ENCODE measurements at regions not wholly inside any gene's neighbourhood (a gene's known extent, or its start where the extent isn't known, plus 50 kb on each side); places are given as distances from the start of the nearest gene placed in this dataset.

- no peaks in the 10 kb centered on the region for H3K27me3 ChIP-seq (replicated peaks in 1 of 4; ENCODE audit: control insufficient read depth in 3 of 4, extremely low read depth in 1 of 4, insufficient read depth in 3 of 4, low read length in 3 of 4)
- 73% methylated on average over 1 of the region's 1 CpG; no CpG with 5 or more reads in 1 of the 2 experiments for WGBS, 2 experiments (ENCODE audit: extremely low coverage in 1 of 2, insufficient coverage in 1 of 2, insufficient read length in 1 of 2, insufficient replicate concordance in 2 of 2, low coverage in 1 of 2, low lambda C conversion rate in 2 of 2, missing lambda C conversion rate in 1 of 2)
- no peak overlapping the region for H3K56ac ChIP-seq (replicated peaks; ENCODE audit: insufficient read length, low read depth, low read length)
- H3K9me3 ChIP-seq (ENCODE audit: insufficient read depth in 2 of 2, low read depth in 1 of 2, low read length in 1 of 2) = no peaks in the 10 kb centered on the region
- H2BK20ac ChIP-seq (ENCODE audit: low read length) = no peak overlapping the region
- no peaks in the 10 kb centered on the region for H4K20me1 ChIP-seq (replicated peaks in 1 of 2; ENCODE audit: control insufficient read depth in 1 of 2, insufficient read depth in 2 of 2, low read length in 2 of 2)
- H2BK12ac ChIP-seq (ENCODE audit: low read depth, low read length) = no peak overlapping the region
- H3K4me3 ChIP-seq (ENCODE audit: extremely low read depth in 1 of 4, insufficient read depth in 2 of 4, low read depth in 3 of 4, low read length in 4 of 4) = no peak overlapping the region
- no peak for TF ChIP-seq SIX5 (IDR thresholded peaks at IDR 0.05; ENCODE audit: low read depth, low read length)
- no peak for TF ChIP-seq JUND (IDR thresholded peaks at IDR 0.05; ENCODE audit: low read length)
- no peak for TF ChIP-seq RFX5 (IDR thresholded peaks at IDR 0.05; ENCODE audit: borderline replicate concordance, low read depth, low read length)
- no peak for TF ChIP-seq POLR2A (IDR thresholded peaks at IDR 0.05; ENCODE audit: control extremely low read depth in 1 of 2, low read depth in 2 of 2, low read length in 2 of 2)
- no peak for TF ChIP-seq RBBP5 (IDR thresholded peaks at IDR 0.05; ENCODE audit: borderline replicate concordance, low read depth, low read length)
- TF ChIP-seq NRF1 (IDR thresholded peaks at IDR 0.05; ENCODE audit: low read depth, low read length) = no peak
- TF ChIP-seq BRCA1 (IDR thresholded peaks at IDR 0.05; ENCODE audit: low read depth, low read length) = no peak
- TF ChIP-seq ZNF274 (IDR thresholded peaks at IDR 0.05; ENCODE audit: borderline replicate concordance, extremely low read depth, low read length) = no peak
- H2BK5ac ChIP-seq (ENCODE audit: low read depth, low read length) = no peak overlapping the region
- H3K27ac ChIP-seq (ENCODE audit: low read depth, low read length) = no peak overlapping the region
- no peak overlapping the region for H3K9ac ChIP-seq (replicated peaks in 1 of 4; ENCODE audit: extremely low read depth in 1 of 4, low read depth in 3 of 4, low read length in 3 of 4)
- H3K14ac ChIP-seq (ENCODE audit: insufficient read length) = no peak overlapping the region
- no peak overlapping the region for H2AK5ac ChIP-seq (ENCODE audit: low read depth, low read length)
- ChIA-PET POLR2A (ENCODE audit: partially characterized antibody) (no interaction called here), CTCF (ENCODE audit: partially characterized antibody) (no interaction called here)
- H4K5ac ChIP-seq (ENCODE audit: insufficient read length, low read depth, low read length) = no peak overlapping the region
- H3K4me2 ChIP-seq (ENCODE audit: insufficient read depth in 1 of 2, low read depth in 2 of 2, low read length in 2 of 2) = no peak overlapping the region
- no peak overlapping the region for H2BK15ac ChIP-seq (ENCODE audit: low read length)
- no peaks in the 10 kb centered on the region for H3K79me2 ChIP-seq (ENCODE audit: control insufficient read depth in 1 of 2, insufficient read depth in 2 of 2, low read length in 2 of 2)
- no peaks in the 10 kb centered on the region for H3K4me1 ChIP-seq (replicated peaks in 1 of 4; ENCODE audit: control insufficient read depth in 3 of 4, insufficient read depth in 4 of 4, low read length in 3 of 4)
- DNase-seq (ENCODE audit: low read depth in 1 of 2, low spot score in 2 of 2) (no peak), FAIRE-seq (no peak)
- no peaks in the 10 kb centered on the region for H3K79me1 ChIP-seq (ENCODE audit: low read depth, low read length)
- no peak overlapping the region for H4K91ac ChIP-seq (replicated peaks; ENCODE audit: insufficient read length, low read length)
- H3K23ac ChIP-seq (ENCODE audit: insufficient read length) = no peak overlapping the region
- no peak overlapping the region for H2BK120ac ChIP-seq (replicated peaks; ENCODE audit: low read depth, low read length)
- no peak overlapping the region for H3K4ac ChIP-seq (replicated peaks; ENCODE audit: insufficient read length, low read depth, low read length)
- no peak overlapping the region; the same call in 1 of the 2 replicates for H3K18ac ChIP-seq (ENCODE audit: extremely low read depth, low read length)
- H4K8ac ChIP-seq (ENCODE audit: extremely low read depth, insufficient read depth, low read length) = no peak overlapping the region
- no peaks in the 10 kb centered on the region for H3K23me2 ChIP-seq (ENCODE audit: low read depth, low read length)
- H2AFZ ChIP-seq (ENCODE audit: low read length) = no peak overlapping the region
- H3K36me3 ChIP-seq (ENCODE audit: control insufficient read depth in 2 of 4, insufficient read depth in 4 of 4, low read length in 3 of 4) = no peaks in the 10 kb centered on the region
Measured at GRCh38 chrX:42900947-42901346, 123.0 kb upstream of the PPP1R2C start.
